ENCODE measurements at regions not wholly inside any gene's neighbourhood (a gene's known extent, or its start where the extent isn't known, plus 50 kb on each side); places are given as distances from the start of the nearest gene placed in this dataset.

DNA sequence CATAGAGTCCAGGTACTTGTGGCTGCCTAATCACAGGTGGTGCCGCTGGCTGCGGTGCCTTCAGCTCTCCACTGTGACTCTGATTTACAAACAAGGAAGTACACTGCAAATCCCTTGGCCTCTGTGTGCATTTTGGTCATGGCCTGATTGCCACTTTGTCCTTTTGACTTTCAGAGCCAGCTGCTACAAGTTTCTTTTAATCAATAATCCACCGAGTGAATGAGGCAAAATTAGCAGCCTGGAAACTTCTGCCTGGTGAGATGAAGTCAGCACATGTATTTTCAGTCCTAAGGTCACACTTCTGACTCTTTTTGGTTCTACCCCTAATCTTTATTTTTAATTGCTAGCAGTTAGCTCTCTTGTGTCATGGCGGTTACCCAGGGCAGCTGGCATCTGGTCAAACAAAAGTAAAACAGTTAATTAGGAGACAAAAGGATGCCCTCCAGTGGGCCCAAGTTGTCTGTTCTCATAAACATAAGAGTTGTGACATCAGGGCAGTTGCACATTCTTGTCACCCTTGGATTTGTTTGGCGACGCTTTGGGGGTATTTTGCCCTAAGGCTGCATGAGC lies 62.3 kb upstream of the LNX1 start (continued):
- TF ChIP-seq ZNF462 (CRISPR knock-in tag; IDR thresholded peaks at IDR 0.05) (no peak), NANOG (IDR thresholded peaks at IDR 0.05; ENCODE audit: borderline replicate concordance) (no peak), POLR2AphosphoS5 (IDR thresholded peaks at IDR 0.05; ENCODE audit: low read depth) (no peak), STAT1 (IDR thresholded peaks at IDR 0.05; ENCODE audit: unreplicated experiment) (no peak)

- H3K27me3 ChIP-seq (ENCODE audit: insufficient read depth), result no peaks in the 10 kb centered on the region
- no peaks in the 10 kb centered on the region for H3F3A ChIP-seq (replicated peaks; ENCODE audit: low read depth)
- ATAC-seq, result no peak
- H3K27ac ChIP-seq (ENCODE audit: low read depth), result no peak overlapping the region
- Mint-ChIP-seq H3K27ac (no peak overlapping the region), H3K4me1 (peaks cover 12% of the 10 kb centered on the region), H3K4me3 (no peak overlapping the region), H3K36me3 (ENCODE audit: low read depth) (no peaks in the 10 kb centered on the region), H3K9me3 (no peaks in the 10 kb centered on the region), H3K27me3 (ENCODE audit: insufficient read depth, low read depth, poor library complexity) (peaks cover 2% of the 10 kb centered on the region)
- no peak overlapping the region for H3K4me2 ChIP-seq
- no peak for DNase-seq (ENCODE audit: low spot score)
- no peak overlapping the region for H2AFZ ChIP-seq
- 0 out of 2 replicates have a peak, but pooled peaks cover 3% of the 10 kb centered on the region for H3K9me2 ChIP-seq (ENCODE audit: insufficient read depth)
- no peaks in the 10 kb centered on the region for H4K20me1 ChIP-seq (replicated peaks; ENCODE audit: insufficient read depth)
- no peak overlapping the region for H3K4me3 ChIP-seq
- H3K4me1 ChIP-seq (ENCODE audit: insufficient read depth), result no peaks in the 10 kb centered on the region
- no peaks in the 10 kb centered on the region for H3K79me2 ChIP-seq (replicated peaks; ENCODE audit: insufficient read depth)
- H3K36me3 ChIP-seq (ENCODE audit: insufficient read depth), result no peaks in the 10 kb centered on the region
- TF ChIP-seq ZNF331 (CRISPR knock-in tag; IDR thresholded peaks at IDR 0.05; ENCODE audit: low read depth), result no peak
- no peak for TF ChIP-seq ETS1 (IDR thresholded peaks at IDR 0.05)
- TF ChIP-seq POLR2AphosphoS5 (IDR thresholded peaks at IDR 0.05; ENCODE audit: low read depth), result no peak
- TF ChIP-seq EZH2 (IDR thresholded peaks at IDR 0.05; ENCODE audit: low read depth, unreplicated experiment), result no peak
- TF ChIP-seq ZNF462 (CRISPR knock-in tag; IDR thresholded peaks at IDR 0.05), result no peak
- no peak for TF ChIP-seq EZH2phosphoT487 (IDR thresholded peaks at IDR 0.05; ENCODE audit: unreplicated experiment)
Measured at GRCh38 chr4:53651156-53651735, 60.0 kb upstream of the LNX1 start.

Measured in GM23338 (cell line).